ENCODE measurements at regions not wholly inside any gene's neighbourhood (a gene's known extent, or its start where the extent isn't known, plus 50 kb on each side); places are given as distances from the start of the nearest gene placed in this dataset.

GRCh38 chr6:156174031-156174890 is 602.9 kb upstream of the ARID1B start:
- TF ChIP-seq CTCF (IDR thresholded peaks at IDR 0.05; ENCODE audit: insufficient read depth, low read depth, low read length, missing control alignments), result no peak
- no peak for DNase-seq (ENCODE audit: low read depth)
- no peak overlapping the region for H3K4me3 ChIP-seq (ENCODE audit: low read depth, low read length)

- DNase-seq (ENCODE audit: low read depth), result no peak
- H3K4me3 ChIP-seq (ENCODE audit: low read depth, low read length), result no peak overlapping the region
- no peak for TF ChIP-seq CTCF (IDR thresholded peaks at IDR 0.05; ENCODE audit: insufficient read depth, low read depth, low read length, missing control alignments)
Measured at GRCh38 chr6:156169371-156169770, 607.8 kb upstream of the ARID1B start.

- no peak for TF ChIP-seq CTCF (IDR thresholded peaks at IDR 0.05; ENCODE audit: insufficient read depth, low read depth, low read length, missing control alignments)
- no peak overlapping the region for H3K4me3 ChIP-seq (ENCODE audit: low read depth, low read length)
- no peak for DNase-seq (ENCODE audit: low read depth)
Measured at GRCh38 chr6:156167625-156168071, 609.5 kb upstream of the ARID1B start.

GRCh38 chr6:156167016-156167624 is 610.1 kb upstream of the ARID1B start:
- no peak for TF ChIP-seq CTCF (IDR thresholded peaks at IDR 0.05; ENCODE audit: insufficient read depth, low read depth, low read length, missing control alignments)
- DNase-seq (ENCODE audit: low read depth), result no peak
- no peak overlapping the region for H3K4me3 ChIP-seq (ENCODE audit: low read depth, low read length)

- no peak for TF ChIP-seq CTCF (IDR thresholded peaks at IDR 0.05; ENCODE audit: insufficient read depth, low read depth, low read length, missing control alignments)
- H3K4me3 ChIP-seq (ENCODE audit: low read depth, low read length), result no peak overlapping the region
Measured at GRCh38 chr6:156166093-156166492, 611.1 kb upstream of the ARID1B start.

GRCh38 chr6:156164701-156165452 is 612.3 kb upstream of the ARID1B start:
- no peak for TF ChIP-seq CTCF (IDR thresholded peaks at IDR 0.05; ENCODE audit: insufficient read depth, low read depth, low read length, missing control alignments)
- no peak overlapping the region for H3K4me3 ChIP-seq (ENCODE audit: low read depth, low read length)
- no peak for DNase-seq (ENCODE audit: low read depth)

More at GRCh38 chr6:156166093-156166492, 611.1 kb upstream of the ARID1B start:
- no peak for DNase-seq (ENCODE audit: low read depth)
